ENCODE measurements at regions not wholly inside any gene's neighbourhood (a gene's known extent, or its start where the extent isn't known, plus 50 kb on each side); places are given as distances from the start of the nearest gene placed in this dataset.

DNA sequence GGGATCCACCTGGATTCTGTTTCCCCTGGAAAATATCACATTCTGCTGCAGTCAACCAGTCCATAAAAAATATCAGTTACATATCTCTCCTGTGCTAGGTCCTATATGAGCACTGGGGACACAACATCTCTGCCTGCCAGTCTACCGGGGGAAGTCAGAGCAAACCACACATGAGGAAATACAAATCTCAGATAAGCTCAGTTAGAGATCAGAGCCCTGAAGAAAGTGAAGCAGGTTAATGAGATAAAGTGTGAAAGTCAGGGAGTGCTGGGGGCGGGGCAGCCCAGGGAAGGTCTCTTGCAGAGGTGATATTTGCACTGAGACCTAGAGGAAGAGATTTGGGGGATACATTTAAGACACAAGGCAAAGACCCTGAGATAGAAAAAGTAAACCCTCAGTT lies 67.8 kb upstream of the SLC1A1 start:
- ATAC-seq (peak; percentile 87), DNase-seq (ENCODE audit: low read depth, low spot score) (no peak), FAIRE-seq (no peak)
- no peak overlapping the region for H3K4me3 ChIP-seq
- no peaks in the 10 kb centered on the region for H3K27me3 ChIP-seq (replicated peaks in 1 of 2; ENCODE audit: control insufficient read depth in 2 of 2, insufficient read depth in 2 of 2, low read length in 1 of 2)
- in situ Hi-C loops (cut with MboI) (no loop called here), intact Hi-C loops (cut with micrococcal nuclease; ENCODE audit: unreplicated experiment) (loop anchor here (2.0 kb wide), 1 partner anchor 42 kb away; no protein-coding TSS in a partner anchor)
- ChIA-PET CTCF (interaction anchor here (1.3 to 1.5 kb wide), 2 partner anchors 11 to 56 kb away, joined by 3 to 4 read pairs; no protein-coding TSS in a partner anchor), SMC1A (ENCODE audit: uncharacterized antibody, unreplicated experiment) (interaction anchor here (0.6 to 1.8 kb wide), 5 partner anchors 11 to 136 kb away, joined by 3 to 6 read pairs (median 4); no protein-coding TSS in a partner anchor), RAD21 (ENCODE audit: unreplicated experiment) (interaction anchor here (1.9 kb wide), 1 partner anchor 126 kb away, joined by 7 read pairs; no protein-coding TSS in a partner anchor), POLR2A (no interaction called here)
- no peaks in the 10 kb centered on the region for H4K20me1 ChIP-seq (ENCODE audit: control insufficient read depth, insufficient read depth)
- H2AFZ ChIP-seq (ENCODE audit: control insufficient read depth, low read depth, low read length), result peak overlapping the region; percentile 24; the same call in 1 of the 2 replicates
- no peaks in the 10 kb centered on the region for H3K36me3 ChIP-seq (ENCODE audit: control insufficient read depth in 2 of 2, insufficient read depth in 2 of 2, low read length in 1 of 2)
- WGBS (ENCODE audit: insufficient coverage, insufficient replicate concordance, low lambda C conversion rate, missing lambda C conversion rate), result 0% methylated on average over 2 of the region's 2 CpGs
- H3K4me2 ChIP-seq (ENCODE audit: control insufficient read depth, insufficient read depth), result peak overlapping the region; percentile 32; the same call in 1 of the 2 replicates
- TF ChIP-seq, protein P1, sequence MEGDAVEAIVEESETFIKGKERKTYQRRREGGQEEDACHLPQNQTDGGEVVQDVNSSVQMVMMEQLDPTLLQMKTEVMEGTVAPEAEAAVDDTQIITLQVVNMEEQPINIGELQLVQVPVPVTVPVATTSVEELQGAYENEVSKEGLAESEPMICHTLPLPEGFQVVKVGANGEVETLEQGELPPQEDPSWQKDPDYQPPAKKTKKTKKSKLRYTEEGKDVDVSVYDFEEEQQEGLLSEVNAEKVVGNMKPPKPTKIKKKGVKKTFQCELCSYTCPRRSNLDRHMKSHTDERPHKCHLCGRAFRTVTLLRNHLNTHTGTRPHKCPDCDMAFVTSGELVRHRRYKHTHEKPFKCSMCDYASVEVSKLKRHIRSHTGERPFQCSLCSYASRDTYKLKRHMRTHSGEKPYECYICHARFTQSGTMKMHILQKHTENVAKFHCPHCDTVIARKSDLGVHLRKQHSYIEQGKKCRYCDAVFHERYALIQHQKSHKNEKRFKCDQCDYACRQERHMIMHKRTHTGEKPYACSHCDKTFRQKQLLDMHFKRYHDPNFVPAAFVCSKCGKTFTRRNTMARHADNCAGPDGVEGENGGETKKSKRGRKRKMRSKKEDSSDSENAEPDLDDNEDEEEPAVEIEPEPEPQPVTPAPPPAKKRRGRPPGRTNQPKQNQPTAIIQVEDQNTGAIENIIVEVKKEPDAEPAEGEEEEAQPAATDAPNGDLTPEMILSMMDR (IDR thresholded peaks at IDR 0.05 in 2 of 3, conservative IDR thresholded peaks at IDR 0.05 in 1 of 3; ENCODE audit: control insufficient read depth in 2 of 3, extremely low read depth in 1 of 3, insufficient read depth in 1 of 3, low read depth in 3 of 3, low read length in 3 of 3), result no peak
- TF ChIP-seq ZNF274 (IDR thresholded peaks at IDR 0.05; ENCODE audit: insufficient read depth, insufficient read length), result no peak
- TF ChIP-seq JUNB (IDR thresholded peaks at IDR 0.05), result no peak
- TF ChIP-seq BACH1 (IDR thresholded peaks at IDR 0.05; ENCODE audit: borderline replicate concordance), result no peak
- TF ChIP-seq SIN3A (IDR thresholded peaks at IDR 0.05; ENCODE audit: low read depth, low read length), result no peak
- no peak for TF ChIP-seq IKZF1 (conservative IDR thresholded peaks at IDR 0.05)
- no peak for TF ChIP-seq POU2F2 (IDR thresholded peaks at IDR 0.05; ENCODE audit: borderline replicate concordance, low read depth, low read length)
- TF ChIP-seq KAT2A (conservative IDR thresholded peaks at IDR 0.05; ENCODE audit: control insufficient read depth, low read depth, low read length), result no peak
- peak in 1 of 2 experiments; percentile 38; a peak in 1 of 4 replicates for TF ChIP-seq ETV6 (conservative IDR thresholded peaks at IDR 0.05 in 1 of 2, IDR thresholded peaks at IDR 0.05 in 1 of 2; ENCODE audit: borderline replicate concordance in 1 of 2, low read depth in 1 of 2)
- TF ChIP-seq POLR2AphosphoS2 (IDR thresholded peaks at IDR 0.05; ENCODE audit: low read depth, low read length), result no peak
- TF ChIP-seq RUNX3 (IDR thresholded peaks at IDR 0.05; ENCODE audit: low read length), result peak; percentile 75
- TF ChIP-seq RAD21 (IDR thresholded peaks at IDR 0.05; ENCODE audit: insufficient read depth, low read depth, low read length), result peak; percentile 25; the same call in 1 of the 2 replicates
- no peak for TF ChIP-seq TARDBP (IDR thresholded peaks at IDR 0.05; ENCODE audit: borderline replicate concordance)
- no peak for TF ChIP-seq SUZ12 (IDR thresholded peaks at IDR 0.05; ENCODE audit: unreplicated experiment)
- TF ChIP-seq JUND (IDR thresholded peaks at IDR 0.05; ENCODE audit: low read depth, low read length), result no peak
- no peak for TF ChIP-seq KDM1A (IDR thresholded peaks at IDR 0.05; ENCODE audit: borderline replicate concordance)
- no peak for TF ChIP-seq BMI1 (IDR thresholded peaks at IDR 0.05; ENCODE audit: borderline replicate concordance)
- no peak for TF ChIP-seq IKZF2 (IDR thresholded peaks at IDR 0.05)
- no peak for TF ChIP-seq CHD2 (IDR thresholded peaks at IDR 0.05; ENCODE audit: borderline replicate concordance, low read depth, low read length)
- TF ChIP-seq, protein P2, sequence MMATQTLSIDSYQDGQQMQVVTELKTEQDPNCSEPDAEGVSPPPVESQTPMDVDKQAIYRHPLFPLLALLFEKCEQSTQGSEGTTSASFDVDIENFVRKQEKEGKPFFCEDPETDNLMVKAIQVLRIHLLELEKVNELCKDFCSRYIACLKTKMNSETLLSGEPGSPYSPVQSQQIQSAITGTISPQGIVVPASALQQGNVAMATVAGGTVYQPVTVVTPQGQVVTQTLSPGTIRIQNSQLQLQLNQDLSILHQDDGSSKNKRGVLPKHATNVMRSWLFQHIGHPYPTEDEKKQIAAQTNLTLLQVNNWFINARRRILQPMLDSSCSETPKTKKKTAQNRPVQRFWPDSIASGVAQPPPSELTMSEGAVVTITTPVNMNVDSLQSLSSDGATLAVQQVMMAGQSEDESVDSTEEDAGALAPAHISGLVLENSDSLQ (IDR thresholded peaks at IDR 0.05), result peak; percentile 35; the same call in 1 of the 2 replicates
- no peaks in the 10 kb centered on the region for H3K79me2 ChIP-seq (ENCODE audit: control insufficient read depth, insufficient read depth, low read length)
- H3K4me1 ChIP-seq (ENCODE audit: control insufficient read depth, insufficient read depth, low read length), result peaks cover 25% of the 10 kb centered on the region
- no peak overlapping the region for H3K9ac ChIP-seq (ENCODE audit: control insufficient read depth, insufficient read depth, low read length)
- BruUV-seq (replicated peaks), result no TSS peak
- no peaks in the 10 kb centered on the region for H3K9me3 ChIP-seq (replicated peaks; ENCODE audit: control insufficient read depth, insufficient read depth, low read length)
- H3K27ac ChIP-seq (ENCODE audit: control insufficient read depth, insufficient read depth), result no peak overlapping the region; the same call in 1 of the 2 replicates
